Large intestine (tissue), 3 donors: ENCODE measurements at regions not wholly inside any gene's neighbourhood (a gene's known extent, or its start where the extent isn't known, plus 50 kb on each side); places are given as distances from the start of the nearest gene placed in this dataset.

Source experiments
- DNase-seq, 2 donors: peaks; one replicate each; pipeline versions ENCODE4 v3.0.0 to v3.0.0-alpha.2; 2013
- H3K27ac ChIP-seq: one replicate; pipeline ENCODE4 v1.5.1; 2013; ENCODE audit warnings: low read length
- H3K27me3 ChIP-seq: 2 replicates; pipeline ENCODE4 v1.6.1; 2013; ENCODE audit warnings: low read length; ENCODE audit not compliant: control insufficient read depth, insufficient read depth
- H3K36me3 ChIP-seq: 2 replicates; pipeline ENCODE4 v1.6.1; 2013; ENCODE audit warnings: low read length; ENCODE audit not compliant: control insufficient read depth, insufficient read depth
- H3K4me1 ChIP-seq: one replicate; pipeline ENCODE4 v1.6.1; 2013; ENCODE audit warnings: low read length; ENCODE audit not compliant: control insufficient read depth, insufficient read depth
- H3K4me3 ChIP-seq: one replicate; pipeline ENCODE4 v1.5.1; 2013; ENCODE audit warnings: low read length
- H3K9me3 ChIP-seq: one replicate; pipeline ENCODE4 v1.6.1; 2013; ENCODE audit warnings: mild to moderate bottlenecking, low read depth, low read length, moderate library complexity; ENCODE audit not compliant: control insufficient read depth
- WGBS: methylation state at CpG from one replicate; pipeline ENCODE4 v1.1.5; 2013; ENCODE audit warnings: low lambda C conversion rate; ENCODE audit not compliant: insufficient coverage; 5-methylcytosine and 5-hydroxymethylcytosine counted together

- no peaks in the 10 kb centered on the region for H3K36me3 ChIP-seq
- peaks cover 10% of the 10 kb centered on the region for H3K4me1 ChIP-seq
- no peak overlapping the region for H3K4me3 ChIP-seq
- WGBS, result no CpG with 5 or more reads among the region's 3 CpGs
- no peak for DNase-seq
- H3K27me3 ChIP-seq, result no peaks in the 10 kb centered on the region
- H3K9me3 ChIP-seq, result no peaks in the 10 kb centered on the region
- H3K27ac ChIP-seq, result no peak overlapping the region
Measured at GRCh38 chr2:67669168-67669567, 272.0 kb downstream of the ETAA1 start.

GRCh38 chr2:67669766-67670165 is 272.6 kb downstream of the ETAA1 start:
- Histone ChIP-seq H3K27ac (no peak overlapping the region), H3K27me3 (no peaks in the 10 kb centered on the region), H3K9me3 (no peaks in the 10 kb centered on the region), H3K4me1 (peaks cover 10% of the 10 kb centered on the region), H3K4me3 (no peak overlapping the region), H3K36me3 (no peaks in the 10 kb centered on the region)
- no peak for DNase-seq
- WGBS, result 77% methylated on average over 5 of the region's 5 CpGs

GRCh38 chr2:67670747-67671183 is 273.6 kb downstream of the ETAA1 start:
- H3K4me3 ChIP-seq, result no peak overlapping the region
- no peaks in the 10 kb centered on the region for H3K27me3 ChIP-seq
- no CpG with 5 or more reads among the region's 6 CpGs for WGBS
- no peaks in the 10 kb centered on the region for H3K9me3 ChIP-seq
- H3K4me1 ChIP-seq, result peaks cover 10% of the 10 kb centered on the region
- H3K27ac ChIP-seq, result no peak overlapping the region
- DNase-seq, result peak; percentile 23 to 54
- H3K36me3 ChIP-seq, result no peaks in the 10 kb centered on the region

GRCh38 chr2:67671464-67672450 is 274.6 kb downstream of the ETAA1 start:
- Histone ChIP-seq H3K27ac (no peak overlapping the region), H3K4me3 (no peak overlapping the region), H3K9me3 (no peaks in the 10 kb centered on the region), H3K4me1 (peaks cover 10% of the 10 kb centered on the region), H3K27me3 (no peaks in the 10 kb centered on the region), H3K36me3 (no peaks in the 10 kb centered on the region)
- WGBS, result 98% methylated on average over 5 of the region's 10 CpGs
- DNase-seq, result no peak

GRCh38 chr2:67674668-67675067 is 277.5 kb downstream of the ETAA1 start:
- Histone ChIP-seq H3K27ac (no peak overlapping the region), H3K36me3 (no peaks in the 10 kb centered on the region), H3K27me3 (no peaks in the 10 kb centered on the region), H3K4me1 (peaks cover 10% of the 10 kb centered on the region), H3K4me3 (no peak overlapping the region), H3K9me3 (no peaks in the 10 kb centered on the region)
- WGBS, result 86% methylated on average over 4 of the region's 4 CpGs
- no peak for DNase-seq

GRCh38 chr2:67684991-67685390 is 287.9 kb downstream of the ETAA1 start:
- H3K4me1 ChIP-seq, result no peaks in the 10 kb centered on the region
- no peak for DNase-seq
- no peaks in the 10 kb centered on the region for H3K9me3 ChIP-seq
- H3K27me3 ChIP-seq, result peaks cover 5% of the 10 kb centered on the region
- H3K4me3 ChIP-seq, result no peak overlapping the region
- H3K36me3 ChIP-seq, result no peaks in the 10 kb centered on the region
- WGBS, result no CpG with 5 or more reads among the region's 2 CpGs
- no peak overlapping the region for H3K27ac ChIP-seq

DNA sequence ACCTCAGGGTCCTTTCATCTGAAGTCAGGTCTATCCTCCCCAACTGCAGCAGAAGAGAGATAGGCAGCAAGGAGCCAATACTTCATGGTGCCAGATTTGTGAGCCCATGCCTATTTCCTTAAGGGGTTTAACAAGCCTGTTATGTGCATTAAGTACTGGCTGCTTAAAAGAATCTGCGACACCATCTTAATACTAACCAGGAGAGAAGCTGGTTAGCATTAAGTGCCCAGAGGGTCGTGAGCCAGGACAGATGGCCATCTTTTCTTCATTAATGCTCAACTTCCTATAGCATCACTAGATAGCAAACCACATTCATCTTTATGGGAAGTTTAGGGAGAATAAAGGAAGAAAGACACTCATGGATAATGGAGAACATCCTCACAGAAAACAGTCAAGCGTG is 289.1 kb downstream of the ETAA1 start:
- H3K36me3 ChIP-seq, result no peaks in the 10 kb centered on the region
- WGBS, result no CpG with 5 or more reads among the region's 3 CpGs
- peaks cover 5% of the 10 kb centered on the region for H3K27me3 ChIP-seq
- no peak overlapping the region for H3K4me3 ChIP-seq
- H3K4me1 ChIP-seq, result no peaks in the 10 kb centered on the region
- no peak overlapping the region for H3K27ac ChIP-seq
- H3K9me3 ChIP-seq, result no peaks in the 10 kb centered on the region
- no peak for DNase-seq

DNA sequence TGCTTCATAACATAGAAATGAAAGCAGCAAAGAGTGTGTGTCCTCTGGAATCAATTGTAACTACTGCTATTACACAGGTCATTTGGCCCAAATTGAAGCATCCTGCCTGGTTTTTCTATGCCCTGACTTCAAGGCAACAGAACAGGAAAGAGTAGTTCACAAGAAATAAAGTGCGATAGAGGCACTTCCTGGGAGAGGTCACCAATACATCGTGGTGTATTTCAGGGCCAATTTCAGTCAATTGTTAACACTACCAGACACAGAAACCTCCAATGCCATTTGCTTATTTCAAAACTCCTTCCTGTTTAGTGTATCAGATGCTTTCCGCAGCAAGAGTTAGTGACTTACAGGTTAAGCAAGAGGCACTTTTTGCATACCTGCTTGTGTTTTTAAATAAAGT is 292.1 kb downstream of the ETAA1 start:
- no peak overlapping the region for H3K4me3 ChIP-seq
- H3K9me3 ChIP-seq, result no peaks in the 10 kb centered on the region
- H3K27me3 ChIP-seq, result peaks cover 5% of the 10 kb centered on the region
- no peak overlapping the region for H3K27ac ChIP-seq
- no peaks in the 10 kb centered on the region for H3K36me3 ChIP-seq
- WGBS, result no CpG with 5 or more reads among the region's 3 CpGs
- H3K4me1 ChIP-seq, result no peaks in the 10 kb centered on the region
- no peak for DNase-seq

DNA sequence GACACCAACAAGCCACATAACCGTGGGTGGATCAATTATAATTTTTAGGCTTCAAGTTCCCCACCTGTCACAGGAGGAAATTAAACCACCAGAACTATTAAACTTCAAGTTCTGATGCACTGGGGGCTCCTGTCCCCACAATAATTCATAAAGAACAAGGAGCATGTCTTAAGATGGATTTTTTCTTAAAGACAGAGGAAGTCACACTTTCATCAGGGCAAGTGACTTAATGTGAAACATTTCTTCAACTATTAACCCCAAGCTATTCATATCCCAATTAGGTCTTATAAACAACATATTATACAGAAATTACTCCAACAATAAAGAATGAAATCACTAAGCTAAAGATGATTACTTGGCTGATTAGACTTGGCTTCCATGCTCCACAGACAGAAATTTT is 292.5 kb downstream of the ETAA1 start:
- H3K27me3 ChIP-seq, result peaks cover 5% of the 10 kb centered on the region
- H3K36me3 ChIP-seq, result no peaks in the 10 kb centered on the region
- H3K9me3 ChIP-seq, result no peaks in the 10 kb centered on the region
- no peaks in the 10 kb centered on the region for H3K4me1 ChIP-seq
- no peak overlapping the region for H3K4me3 ChIP-seq
- no peak overlapping the region for H3K27ac ChIP-seq
- no CpG with 5 or more reads among the region's 1 CpG for WGBS
- DNase-seq, result no peak

GRCh38 chr2:67694445-67694844 is 297.3 kb downstream of the ETAA1 start:
- Histone ChIP-seq H3K4me3 (no peak overlapping the region), H3K27ac (no peak overlapping the region), H3K27me3 (peaks cover 1% of the 10 kb centered on the region), H3K36me3 (no peaks in the 10 kb centered on the region), H3K4me1 (no peaks in the 10 kb centered on the region), H3K9me3 (no peaks in the 10 kb centered on the region)
- peak in 1 of 2 donors; percentile 9 for DNase-seq
- WGBS, result no CpG with 5 or more reads among the region's 10 CpGs

- H3K27me3 ChIP-seq, result no peaks in the 10 kb centered on the region
- H3K27ac ChIP-seq, result no peak overlapping the region
- H3K4me1 ChIP-seq, result no peaks in the 10 kb centered on the region
- H3K4me3 ChIP-seq, result no peak overlapping the region
- H3K36me3 ChIP-seq, result no peaks in the 10 kb centered on the region
- DNase-seq, result no peak
- no peaks in the 10 kb centered on the region for H3K9me3 ChIP-seq
- WGBS, result 93% methylated on average over 4 of the region's 4 CpGs
Measured at GRCh38 chr2:67701011-67701410, 303.9 kb downstream of the ETAA1 start.
